ENCODE measurements at regions not wholly inside any gene's neighbourhood (a gene's known extent, or its start where the extent isn't known, plus 50 kb on each side); places are given as distances from the start of the nearest gene placed in this dataset.

GRCh38 chr6:15921243-15921642 is 207.6 kb upstream of the MYLIP start:
- Mint-ChIP-seq H3K9me3 (no peaks in the 10 kb centered on the region; a peak in 2 of 5 replicates), H3K36me3 (ENCODE audit: insufficient read depth in 1 of 3, low read depth in 3 of 3) (peaks cover 0 to 2% (median 0%) of the 10 kb centered on the region in 3 experiments; a peak in 2 of 7 replicates), H3K4me3 (no peak overlapping the region), H3K4me1 (peaks cover 3 to 8% of the 10 kb centered on the region in 2 experiments; a peak in 3 of 4 replicates), H3K27ac (peak overlapping the region in 1 of 3 experiments; percentile 4; a peak in 1 of 7 replicates), H3K27me3 (ENCODE audit: low read depth) (no peaks in the 10 kb centered on the region)
- Histone ChIP-seq H3K9ac (ENCODE audit: extremely low read depth, insufficient read length, low read length) (no peak overlapping the region), H4K8ac (replicated peaks; ENCODE audit: insufficient read length, low read depth, low read length) (no peak overlapping the region), H3K4ac (ENCODE audit: low read depth, low read length) (no peak overlapping the region), H3K14ac (ENCODE audit: insufficient read depth, low read length) (no peak overlapping the region), H4K91ac (ENCODE audit: insufficient read length, low read depth, low read length) (no peak overlapping the region), H2AK5ac (ENCODE audit: insufficient read length, low read length) (no peak overlapping the region), H2BK20ac (ENCODE audit: low read depth, low read length, poor library complexity, severe bottlenecking) (no peak overlapping the region), H2BK120ac (ENCODE audit: low read depth, low read length, poor library complexity, severe bottlenecking) (no peak overlapping the region), H2BK15ac (ENCODE audit: low read depth, low read length) (no peak overlapping the region), H3T11ph (ENCODE audit: low read length) (no peak overlapping the region), H4K5ac (ENCODE audit: insufficient read length, low read depth, low read length) (no peak overlapping the region), H2BK5ac (ENCODE audit: insufficient read length, low read length) (no peak overlapping the region), H3K27me3 (ENCODE audit: insufficient read depth, low read length) (no peaks in the 10 kb centered on the region), H2BK12ac (ENCODE audit: insufficient read length, low read depth, low read length) (no peak overlapping the region), H3K79me1 (ENCODE audit: insufficient read depth, low read depth, low read length, poor library complexity, severe bottlenecking) (no peaks in the 10 kb centered on the region), H3K27ac (ENCODE audit: insufficient read length, low read depth, low read length) (no peak overlapping the region), H3K18ac (ENCODE audit: insufficient read length, low read depth, low read length) (no peak overlapping the region), H3K4me1 (ENCODE audit: insufficient read depth, low read length) (no peaks in the 10 kb centered on the region), H3K4me2 (ENCODE audit: insufficient read depth, insufficient read length, low read length) (no peak overlapping the region), H3K56ac (ENCODE audit: insufficient read length, low read depth, low read length) (no peak overlapping the region), H3K79me2 (ENCODE audit: insufficient read depth, low read length) (no peaks in the 10 kb centered on the region), H2AFZ (ENCODE audit: low read length) (no peak overlapping the region), H4K20me1 (ENCODE audit: control insufficient read depth, insufficient read depth, insufficient read length) (no peaks in the 10 kb centered on the region), H3K9me3 (ENCODE audit: control insufficient read depth, low read depth, low read length) (no peaks in the 10 kb centered on the region), H3K23ac (ENCODE audit: insufficient read length, low read depth, low read length) (no peak overlapping the region), H3K23me2 (ENCODE audit: insufficient read length, low read depth, low read length, poor library complexity, severe bottlenecking) (no peaks in the 10 kb centered on the region)
- WGBS (ENCODE audit: extremely low coverage, insufficient read length, low lambda C conversion rate) = no CpG with 5 or more reads among the region's 2 CpGs
- TF ChIP-seq CTCF (conservative IDR thresholded peaks at IDR 0.05) = no peak
- no peak for DNase-seq
